Stimulated activated CD8-positive, alpha-beta memory T cell treated with anti-CD3 and anti-CD28 coated beads, Interleukin-2, amount 100 ng/mL, for 48 hours (primary cell): ENCODE measurements at regions not wholly inside any gene's neighbourhood (a gene's known extent, or its start where the extent isn't known, plus 50 kb on each side); places are given as distances from the start of the nearest gene placed in this dataset.

Experiments used
- DNase-seq, 2 donors: peaks; one replicate each; pipeline ENCODE4 v3.0.0-alpha.2; 2020; ENCODE audit warnings: low read depth in 2 of 2

DNA sequence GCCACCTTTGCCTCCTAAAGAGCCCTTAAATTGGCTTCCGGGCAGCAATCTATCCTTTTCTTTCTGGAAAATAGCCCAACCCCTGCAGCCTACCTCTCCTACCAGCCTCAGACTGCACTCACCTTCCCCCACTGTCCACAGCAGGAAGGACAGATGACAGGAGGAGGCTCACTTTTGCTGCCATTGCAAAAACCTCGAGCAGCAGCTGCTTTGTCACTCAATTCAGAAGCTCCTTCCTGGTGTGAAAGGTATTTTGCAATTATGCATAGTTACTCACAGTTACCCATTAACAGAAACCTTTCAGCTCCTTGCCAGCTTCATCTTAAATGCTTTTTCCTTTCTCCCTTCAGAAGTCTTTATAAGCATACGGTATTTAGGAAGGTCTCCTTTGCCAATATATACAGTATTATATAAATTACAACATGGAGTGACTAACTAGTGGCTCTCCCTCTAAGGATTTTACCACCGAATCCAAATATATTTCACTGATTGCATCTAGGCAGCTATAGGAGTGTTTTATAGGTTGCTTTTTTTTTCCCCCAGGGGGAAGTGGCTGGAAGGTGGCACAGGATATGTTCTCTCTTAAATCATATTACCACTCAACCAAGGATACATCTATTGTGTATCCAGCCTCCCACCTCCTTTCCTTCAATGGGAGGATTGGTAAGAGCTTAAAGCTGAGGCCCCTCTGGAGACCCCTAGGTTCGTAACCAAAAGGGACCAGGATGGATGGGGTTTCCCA is 142.1 kb upstream of the IPO9 start:
- DNase-seq = no peak

DNA sequence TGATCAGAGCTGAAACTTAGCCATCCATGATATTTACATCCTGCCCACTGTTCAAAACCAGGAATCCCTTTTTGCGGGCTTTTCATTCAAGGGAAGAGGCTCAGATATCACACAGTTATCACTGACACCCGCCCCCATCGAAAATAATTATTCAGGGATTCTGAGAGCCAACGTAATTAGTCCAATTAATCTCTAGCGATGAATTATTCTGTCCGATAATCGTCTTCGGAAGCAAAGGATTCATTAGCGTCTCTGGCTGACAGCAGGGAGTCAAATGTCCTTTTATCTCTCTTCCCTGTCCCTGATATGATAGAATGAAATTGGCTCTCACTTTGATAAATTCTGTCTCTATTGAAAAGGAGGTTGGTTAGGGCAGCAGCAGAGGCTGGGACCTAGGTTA is 140.4 kb upstream of the IPO9 start:
- DNase-seq = no peak

DNA sequence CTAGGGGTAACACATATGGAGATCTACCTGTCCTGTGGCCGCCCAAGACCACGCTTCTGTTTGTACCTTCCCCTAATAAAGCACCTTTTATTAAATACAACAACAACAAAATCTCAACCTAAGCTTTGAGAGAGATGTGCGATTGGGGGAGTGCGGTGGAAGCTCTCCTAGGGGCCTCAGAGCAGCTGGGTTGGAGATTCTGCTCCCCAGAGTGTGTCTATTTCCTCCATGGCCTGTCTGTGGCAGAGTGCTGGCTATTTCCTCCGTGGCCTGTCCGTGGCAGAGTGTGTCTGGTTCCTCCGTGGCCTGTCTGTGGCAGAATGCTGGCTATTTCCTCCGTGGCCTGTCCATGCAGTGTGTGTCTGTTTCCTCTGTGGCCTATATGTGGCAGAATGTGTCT is 139.3 kb upstream of the IPO9 start:
- DNase-seq = no peak

GRCh38 chr1:201690528-201690927 is 138.4 kb upstream of the IPO9 start:
- DNase-seq = no peak

GRCh38 chr1:201691716-201692554 is 137.0 kb upstream of the IPO9 start:
- no peak for DNase-seq

- DNase-seq = no peak
These were observed 136.2 kb upstream of the IPO9 start for GRCh38 chr1:201692555-201693394.

DNA sequence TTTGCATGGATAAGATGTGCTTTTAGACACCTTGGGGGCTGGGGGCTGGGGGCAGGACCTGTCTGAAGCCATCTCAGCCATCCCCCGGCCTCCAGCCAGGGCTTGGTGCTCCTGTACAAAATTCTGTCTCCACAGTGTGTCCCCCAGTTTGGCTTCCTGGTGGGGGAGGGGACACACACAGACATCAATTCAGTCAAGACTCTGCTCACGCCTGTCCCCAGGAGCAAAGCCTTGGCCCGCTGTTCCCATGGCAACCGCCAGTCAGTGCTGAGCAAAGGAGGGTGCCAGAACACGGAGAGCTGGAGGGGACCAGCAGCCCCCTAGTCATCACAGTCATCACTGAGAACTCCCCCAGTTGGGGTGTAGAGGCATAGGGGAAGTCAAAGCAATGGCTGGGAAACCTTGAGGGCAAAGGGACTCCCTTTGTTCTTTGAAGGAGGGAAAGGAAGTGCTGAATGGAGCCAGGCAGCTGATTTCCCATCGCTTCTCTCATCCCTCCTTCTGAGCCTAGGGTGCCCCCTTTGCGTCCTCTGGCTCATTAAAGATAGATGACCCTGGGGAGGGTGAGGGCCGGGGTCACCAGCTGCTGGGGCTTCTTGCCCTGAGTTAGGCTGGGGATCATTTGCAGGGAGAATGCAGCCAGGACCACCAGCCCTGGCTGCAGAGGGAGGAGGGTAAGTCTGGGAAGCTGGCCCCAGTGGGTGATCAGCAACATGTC is 134.9 kb upstream of the IPO9 start:
- DNase-seq = no peak

DNA sequence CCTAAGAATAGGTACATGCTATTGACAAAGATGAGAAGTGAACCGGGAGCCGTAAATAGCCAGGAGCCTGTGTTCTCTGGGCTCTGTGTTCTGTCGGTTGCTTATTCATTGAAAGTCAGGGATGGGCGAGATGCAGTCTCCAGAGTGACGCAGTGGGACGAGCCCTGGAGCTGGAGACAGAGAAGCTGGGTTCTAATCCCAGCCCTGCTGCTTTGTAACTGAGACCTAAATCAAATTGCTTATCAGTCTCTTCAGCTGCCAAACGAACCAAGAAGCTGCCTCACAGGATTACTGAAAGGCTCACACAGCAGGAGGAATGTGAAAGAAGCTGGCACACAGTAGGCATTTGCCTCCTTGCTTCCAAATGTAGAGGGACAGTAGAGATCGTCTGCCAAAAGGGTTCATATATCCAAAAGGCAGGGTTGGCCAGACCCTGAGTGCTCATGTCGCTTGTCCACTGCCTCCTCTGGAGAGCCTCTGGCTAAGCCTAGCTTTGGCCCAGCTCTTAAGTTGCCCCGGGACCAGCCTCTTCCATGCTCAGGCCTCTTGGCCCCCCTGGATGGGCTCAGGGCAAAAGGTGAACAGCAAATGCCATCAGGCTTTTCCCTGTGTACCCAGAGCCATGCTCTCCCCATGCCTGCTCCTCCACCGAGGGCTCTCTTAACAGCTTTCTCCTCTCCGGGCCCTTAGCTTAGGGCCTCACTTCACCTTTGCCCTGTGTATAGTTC is 134.2 kb upstream of the IPO9 start:
- no peak for DNase-seq

GRCh38 chr1:201695607-201696006 is 133.3 kb upstream of the IPO9 start:
- no peak for DNase-seq

DNA sequence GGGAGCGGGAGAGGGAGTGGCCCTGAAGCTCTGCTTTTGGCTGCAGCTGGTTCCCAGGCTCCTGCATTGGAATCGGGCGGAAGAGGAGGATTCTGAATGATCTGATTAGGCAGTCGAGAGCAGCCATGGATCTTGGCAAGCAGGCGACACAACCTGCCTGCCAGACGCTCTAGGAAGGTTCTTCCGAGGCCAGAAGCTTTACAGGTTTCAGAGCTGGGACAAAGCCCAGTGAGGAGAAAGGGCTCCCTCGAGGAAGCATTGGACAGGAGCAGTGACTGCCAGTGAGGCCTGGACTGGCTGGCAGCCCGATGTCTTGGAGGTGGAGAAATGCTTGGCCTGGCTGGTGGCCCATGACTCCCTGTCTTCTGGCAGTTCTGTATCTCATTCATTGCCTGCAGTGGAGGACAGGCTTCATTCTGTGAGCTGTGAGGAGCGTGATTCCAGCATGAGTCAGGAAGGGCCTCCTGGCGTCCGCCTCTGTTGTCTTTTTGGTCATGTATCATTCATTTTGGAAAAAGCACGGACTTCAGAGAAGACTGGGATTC is 132.7 kb upstream of the IPO9 start:
- no peak for DNase-seq

DNA sequence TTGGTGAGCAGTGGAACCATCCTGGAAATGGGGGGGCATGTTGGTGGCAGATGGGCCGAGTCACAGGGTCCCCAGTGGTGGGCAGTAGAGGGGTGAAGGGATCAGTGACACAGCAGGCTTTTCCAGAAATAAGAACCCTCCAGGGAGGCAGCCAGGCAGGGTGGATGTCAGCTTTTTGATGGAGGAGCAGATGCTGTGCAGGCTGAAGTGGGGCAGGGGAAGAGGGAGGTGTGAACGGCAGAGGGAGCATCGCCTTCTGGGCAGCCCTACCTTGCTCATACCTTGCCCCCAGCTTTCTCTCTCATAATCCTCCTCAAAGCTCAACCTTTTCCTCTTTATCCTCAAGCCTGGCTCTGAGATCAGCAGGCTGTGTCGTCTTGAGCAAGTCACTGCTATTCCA is 131.8 kb upstream of the IPO9 start:
- DNase-seq = no peak

DNA sequence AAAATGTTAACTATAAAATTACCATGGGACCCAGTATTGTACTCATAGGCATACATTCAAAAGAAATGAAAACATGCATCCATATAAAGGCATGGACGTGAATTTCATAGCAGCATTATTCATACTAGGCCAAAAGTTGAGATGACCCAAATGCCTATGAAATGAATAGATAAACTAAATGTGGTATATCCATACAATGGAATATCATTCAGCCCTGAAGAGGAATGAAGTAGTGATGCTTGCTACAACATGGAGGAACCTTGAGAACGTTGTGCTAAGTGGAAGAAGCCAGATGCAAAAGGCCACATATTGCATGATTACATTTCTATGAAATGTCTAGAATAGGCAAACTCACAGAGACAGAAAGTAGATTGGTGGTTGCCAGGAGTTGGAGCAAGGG is 127.1 kb upstream of the IPO9 start:
- no peak for DNase-seq

- no peak for DNase-seq
These were observed 126.0 kb upstream of the IPO9 start for GRCh38 chr1:201702936-201703335.

DNA sequence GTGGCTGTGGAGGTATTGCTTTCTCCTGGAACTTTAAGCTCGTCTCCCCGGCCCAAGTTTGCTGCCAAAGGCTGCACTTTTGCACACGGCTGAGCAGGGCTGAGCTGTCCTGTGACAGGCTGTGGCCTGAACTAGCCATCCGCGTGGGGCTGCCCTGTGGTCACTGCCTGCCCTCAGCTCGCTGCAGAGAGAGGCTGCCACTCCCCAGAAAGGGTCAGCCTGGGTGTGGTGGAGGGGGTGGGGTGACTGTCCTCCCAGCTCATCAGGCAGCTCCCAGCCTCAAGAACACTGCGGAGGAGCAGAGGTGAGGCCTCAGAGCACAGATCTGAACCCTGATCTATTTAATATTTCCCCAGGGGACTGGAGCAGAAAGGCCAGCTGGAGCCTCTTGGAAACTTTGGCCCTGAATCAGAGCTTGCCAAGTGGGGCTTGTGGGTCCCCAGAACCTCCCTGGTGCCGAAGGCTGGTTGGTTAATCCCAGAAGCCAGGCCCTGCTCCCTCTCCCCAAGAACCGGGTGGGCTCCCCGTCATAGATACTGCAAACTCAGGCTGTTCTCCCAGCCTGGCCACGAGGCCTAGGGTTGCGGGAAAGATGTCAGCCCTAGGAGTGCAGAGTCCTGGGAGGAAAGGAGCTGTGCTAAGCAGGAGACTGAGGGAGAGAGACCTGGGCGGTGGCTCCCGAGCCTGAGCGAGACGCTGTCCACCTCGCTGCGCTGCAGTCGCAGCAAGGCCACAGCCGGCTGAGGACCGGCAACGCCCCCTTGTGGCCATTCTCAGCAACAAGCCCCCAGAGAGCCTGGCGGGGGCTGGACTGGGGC is 125.1 kb upstream of the IPO9 start:
- peak; percentile 59 to 63 for DNase-seq

DNA sequence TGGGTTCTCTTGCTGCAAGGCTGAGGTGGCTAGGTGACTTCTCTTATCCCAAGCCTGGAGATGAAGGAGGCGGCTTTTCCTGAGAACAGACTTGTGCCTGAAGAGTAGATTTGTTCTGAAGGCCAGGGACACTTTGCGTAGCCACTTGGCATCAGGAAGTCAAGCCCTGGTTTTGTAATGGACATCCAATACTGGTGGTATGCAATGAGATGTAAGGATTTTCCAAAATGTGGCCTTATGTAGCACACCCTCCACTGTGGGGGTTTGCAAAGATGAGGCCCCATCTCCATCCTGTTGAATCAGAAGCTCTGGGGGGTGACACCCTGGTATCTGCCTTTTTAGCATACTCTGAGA is 124.5 kb upstream of the IPO9 start:
- DNase-seq = no peak

DNA sequence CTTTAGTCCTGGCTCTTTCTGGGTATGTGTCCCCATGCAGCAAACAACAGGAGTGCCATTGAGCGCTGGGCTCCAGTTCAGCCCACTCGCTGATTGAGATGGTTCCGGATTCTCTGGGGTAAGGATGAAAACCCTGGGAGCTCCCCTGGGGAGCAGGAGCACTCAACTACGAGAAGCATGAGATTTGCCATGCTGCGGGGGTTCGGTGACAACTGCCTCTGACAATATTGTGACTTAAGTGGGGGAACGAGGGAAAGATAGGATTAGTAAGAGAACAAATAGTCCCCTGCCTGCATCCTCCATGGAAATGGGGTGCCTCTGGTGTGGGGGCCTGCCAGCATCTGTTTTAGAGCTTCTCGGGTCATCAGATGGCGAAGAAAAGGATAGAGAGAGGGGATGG is 123.6 kb upstream of the IPO9 start:
- no peak for DNase-seq

DNA sequence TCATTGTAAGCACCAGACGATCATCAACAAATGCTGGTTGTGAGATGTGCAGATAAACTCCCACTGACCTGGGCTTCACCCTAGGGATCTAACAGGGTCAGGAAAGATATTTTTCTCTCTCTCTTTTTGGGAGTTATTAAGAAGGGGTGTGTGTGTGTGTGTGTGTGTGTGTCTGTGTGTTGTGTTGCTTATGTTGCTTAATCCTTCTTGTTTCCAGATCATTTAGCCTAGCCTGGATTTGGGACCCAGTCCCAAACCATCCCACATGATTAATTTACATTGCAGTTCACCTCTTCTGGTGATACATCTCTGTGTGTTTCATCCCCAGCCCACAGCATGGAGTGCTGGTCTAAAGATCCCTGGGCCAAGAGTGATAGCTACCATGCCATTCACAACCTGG is 122.8 kb upstream of the IPO9 start:
- no peak for DNase-seq

DNA sequence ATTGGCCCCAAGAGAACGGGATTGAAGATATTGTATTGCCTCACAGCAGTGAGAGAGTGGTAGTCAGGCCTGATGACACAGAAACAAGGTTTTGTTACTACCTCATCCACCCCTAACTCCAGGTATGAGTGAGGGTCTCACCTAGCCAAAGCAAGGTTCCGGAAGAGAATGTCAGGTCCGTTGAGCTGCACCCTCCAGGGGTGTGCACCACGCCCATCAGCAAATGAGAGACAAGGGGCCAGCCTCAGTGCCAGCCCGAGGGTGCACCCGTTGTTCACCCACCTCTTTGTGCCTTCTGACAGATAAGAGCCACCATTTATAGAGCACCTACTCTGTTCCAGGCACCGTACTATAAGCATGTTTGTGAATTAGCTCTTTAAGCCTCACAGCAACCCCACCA is 121.9 kb upstream of the IPO9 start:
- DNase-seq = no peak

GRCh38 chr1:201707656-201708055 is 121.3 kb upstream of the IPO9 start:
- DNase-seq = no peak

- no peak for DNase-seq
These were observed 120.9 kb upstream of the IPO9 start for GRCh38 chr1:201708085-201708512.
